ENCODE measurements at regions not wholly inside any gene's neighbourhood (a gene's known extent, or its start where the extent isn't known, plus 50 kb on each side); places are given as distances from the start of the nearest gene placed in this dataset.

DNA sequence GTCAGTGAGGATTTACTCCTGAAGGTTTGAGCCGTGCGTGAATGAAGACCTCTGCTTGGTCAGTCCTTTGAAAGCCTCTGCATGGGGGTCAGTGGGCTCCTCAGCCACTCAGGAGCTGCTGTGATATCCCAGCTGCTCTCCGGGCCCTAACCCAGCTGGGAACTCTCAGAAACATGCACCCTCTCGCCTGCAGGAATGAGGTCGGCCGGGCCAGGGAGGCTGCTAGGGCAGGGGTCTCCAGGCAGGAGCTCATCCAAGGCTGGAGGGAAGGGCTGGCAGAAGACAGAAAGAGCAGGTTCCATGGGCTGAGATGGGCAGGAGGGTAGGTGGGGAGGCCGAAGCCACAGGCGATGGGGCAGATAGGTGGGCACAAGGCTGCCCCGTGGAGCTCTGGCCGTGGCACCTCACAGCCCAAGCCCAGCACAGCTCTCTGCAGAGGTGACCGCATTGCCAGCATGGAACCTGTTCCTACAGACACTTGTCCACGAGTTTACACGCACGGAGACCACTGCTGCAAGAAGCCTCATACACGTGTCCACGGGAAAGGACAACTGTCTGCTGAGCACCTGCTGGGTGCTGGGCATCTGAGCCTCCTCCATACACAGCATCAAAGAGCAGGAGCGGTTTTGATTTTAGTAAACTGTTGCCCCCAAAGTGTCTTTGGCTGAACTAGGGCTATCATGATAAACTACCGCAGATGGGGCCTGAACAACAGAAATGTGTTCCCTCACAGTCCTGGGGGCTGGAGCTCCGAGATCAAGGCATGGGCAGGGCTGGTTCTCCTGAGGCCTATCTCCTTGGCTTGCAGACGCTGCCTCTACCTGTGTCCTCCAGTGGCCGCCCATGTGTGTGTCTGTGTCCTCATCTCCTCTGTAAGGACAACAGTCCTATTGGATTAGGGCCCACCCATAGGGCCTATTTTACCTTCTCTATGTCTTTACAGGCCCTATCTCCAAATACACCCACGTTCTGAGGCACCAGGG lies 85.2 kb upstream of the ADAMTS2 start:
- no peak for DNase-seq

DNA sequence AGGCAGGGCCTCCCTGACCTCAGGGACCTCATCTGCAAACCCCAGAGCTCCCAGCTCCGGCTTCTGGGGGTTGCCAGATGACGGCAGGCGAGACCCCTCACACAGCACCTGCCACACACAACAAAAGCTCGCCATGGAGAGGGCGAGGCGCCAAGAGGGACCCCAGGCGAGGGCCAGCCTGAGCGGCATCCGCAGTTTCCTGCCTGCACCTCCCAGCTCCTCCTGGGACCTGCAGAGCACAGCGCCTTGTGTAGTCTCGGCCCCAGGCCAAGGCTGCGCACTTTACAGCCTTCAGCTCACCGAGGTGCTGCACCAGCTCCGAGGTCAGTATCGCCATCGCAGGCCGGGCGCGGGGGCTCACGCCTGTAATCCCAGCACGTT lies 82.4 kb upstream of the ADAMTS2 start:
- DNase-seq = no peak

DNA sequence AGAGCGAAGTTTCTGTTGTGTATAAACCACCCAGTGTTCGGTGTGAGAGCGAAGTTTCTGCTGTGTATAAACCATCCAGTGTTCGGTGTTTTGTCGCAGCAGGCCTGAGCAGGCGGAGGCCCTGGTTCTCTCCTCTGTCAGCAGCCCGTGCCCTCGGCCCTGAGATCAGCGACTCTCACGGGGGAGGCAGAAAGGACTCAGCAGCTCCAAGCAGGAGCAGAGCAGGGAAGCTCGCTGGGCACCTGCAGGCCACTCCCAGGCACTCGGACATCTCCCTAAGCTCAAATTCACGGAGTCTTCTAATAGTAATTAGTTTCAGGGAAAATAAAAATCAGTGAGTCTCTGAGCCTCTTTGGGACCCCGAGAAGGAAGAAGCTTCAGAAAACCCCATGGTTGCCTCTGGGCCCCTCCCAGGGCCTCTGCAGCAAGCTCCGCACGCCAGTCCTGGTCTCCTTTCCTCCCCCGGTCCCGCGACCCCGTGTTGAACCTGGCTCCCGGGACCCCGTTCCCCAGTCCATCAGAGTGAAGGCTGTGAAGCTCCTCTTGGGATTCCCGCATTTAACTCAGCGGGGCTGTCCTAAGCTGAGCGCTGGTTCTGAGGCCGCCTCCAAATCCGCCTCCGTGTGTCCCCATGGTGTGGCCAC lies 81.9 kb upstream of the ADAMTS2 start:
- no peak for DNase-seq

DNA sequence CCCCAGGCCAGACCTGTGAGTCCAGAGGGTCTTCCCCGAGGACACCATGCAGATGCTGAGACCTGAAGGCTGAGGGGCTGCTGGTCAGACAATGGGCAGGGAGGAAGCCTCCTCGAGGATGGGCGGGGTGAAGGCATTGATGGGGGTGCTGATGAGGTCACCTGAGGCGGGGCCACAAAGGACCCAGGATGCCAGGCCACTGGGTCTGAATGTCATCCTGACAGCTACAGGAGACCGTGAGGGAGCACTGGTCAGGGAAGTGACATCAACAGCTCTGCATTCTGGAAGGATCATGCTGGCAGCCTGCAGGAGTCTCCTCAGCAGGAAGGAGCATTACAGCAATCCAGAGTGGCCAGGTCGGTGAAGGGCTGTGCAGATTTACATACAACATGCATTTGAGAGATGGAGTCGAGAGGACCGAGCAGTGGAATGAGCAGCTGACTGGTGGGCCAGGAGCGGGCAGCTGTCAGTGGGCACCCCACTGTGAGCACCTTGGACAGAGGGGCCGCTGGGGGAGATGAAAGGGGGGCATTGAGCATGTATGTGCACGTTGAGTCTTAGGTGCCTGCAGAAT lies 77.7 kb upstream of the ADAMTS2 start:
- DNase-seq = no peak

DNA sequence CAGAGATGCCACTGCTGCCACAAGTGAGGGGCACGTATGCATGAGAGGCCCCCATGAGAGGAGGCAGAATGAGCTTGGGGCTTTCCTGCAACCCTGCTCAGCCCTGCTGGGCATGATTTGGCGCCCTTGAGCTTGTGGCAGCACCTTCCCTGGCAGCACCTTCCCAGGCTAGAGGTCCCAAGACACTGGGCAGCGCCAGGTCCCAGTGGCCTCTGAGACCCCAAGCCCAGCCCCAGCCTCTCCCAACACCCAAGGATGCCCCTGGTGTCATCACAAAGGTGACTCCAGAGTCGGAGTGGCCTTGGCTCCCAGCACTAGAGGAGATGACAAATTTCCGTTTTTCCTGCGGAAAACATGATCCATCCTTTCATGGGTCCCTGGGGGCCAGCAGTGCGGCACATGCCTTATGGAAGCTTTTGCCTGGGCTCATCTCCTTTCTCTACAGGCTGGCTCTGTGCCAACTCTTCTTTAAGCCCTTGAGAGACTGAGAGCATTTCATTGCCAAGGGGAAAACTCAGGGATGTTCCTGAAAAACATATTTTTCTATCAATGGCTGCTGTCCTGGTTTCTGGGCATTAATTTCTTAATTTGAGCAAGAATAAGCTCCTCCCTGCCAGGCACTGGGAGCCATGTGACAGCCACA lies 77.1 kb upstream of the ADAMTS2 start:
- DNase-seq = no peak

DNA sequence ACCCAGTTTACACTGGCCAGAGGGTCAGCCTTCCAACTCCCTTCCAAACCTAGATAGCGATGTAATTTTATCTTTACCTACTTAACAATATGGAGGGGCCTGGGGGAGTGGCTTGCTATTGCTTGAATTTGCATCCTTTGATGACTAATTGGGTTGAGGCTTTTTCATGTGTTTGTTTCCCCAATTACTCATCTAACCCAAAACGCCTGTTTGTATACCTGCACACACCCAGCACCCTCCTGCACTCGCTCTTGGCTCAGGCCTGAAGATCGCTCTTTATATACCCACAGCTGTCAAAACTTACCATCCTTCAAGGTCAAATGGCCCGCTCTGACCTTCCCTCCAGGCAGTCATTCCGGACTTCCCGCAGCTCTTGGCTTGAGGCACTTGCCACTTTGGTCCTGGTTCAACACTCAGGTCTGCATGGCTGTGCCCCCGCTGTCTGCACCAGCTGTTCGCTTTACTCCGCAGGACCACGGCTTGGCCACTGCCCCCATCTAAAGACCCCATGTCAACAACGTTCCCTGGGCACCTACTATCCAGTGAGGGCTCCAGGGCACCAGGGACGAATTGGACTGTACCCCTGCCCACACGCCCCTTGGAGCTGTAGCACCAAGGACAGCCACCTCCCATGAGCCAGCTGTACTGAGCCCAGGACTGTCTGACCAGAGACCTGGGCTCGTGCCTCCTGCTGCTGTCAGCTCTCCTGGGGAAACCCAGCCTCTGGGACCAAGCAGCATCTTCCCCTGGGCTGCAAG lies 76.1 kb upstream of the ADAMTS2 start:
- DNase-seq = no peak

DNA sequence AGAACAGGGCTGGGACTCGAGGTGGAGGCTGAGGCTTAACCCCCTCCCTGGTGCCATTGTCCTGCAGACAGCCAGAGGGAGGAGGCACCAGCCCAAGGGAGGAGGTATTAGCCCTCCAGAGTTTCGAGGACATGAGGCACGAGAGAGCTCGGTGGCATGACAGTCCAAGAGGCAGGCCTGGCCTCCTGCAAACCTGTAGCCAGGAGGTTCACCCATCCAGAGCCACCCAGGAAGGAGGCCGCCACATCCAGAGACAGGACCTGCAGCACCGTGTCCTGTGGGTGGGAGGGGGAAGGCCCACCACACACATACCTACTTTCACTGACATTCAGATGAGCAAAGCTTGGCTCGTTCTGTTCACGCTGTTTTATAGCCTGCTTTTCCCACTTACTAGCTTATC lies 75.2 kb upstream of the ADAMTS2 start:
- DNase-seq = no peak

DNA sequence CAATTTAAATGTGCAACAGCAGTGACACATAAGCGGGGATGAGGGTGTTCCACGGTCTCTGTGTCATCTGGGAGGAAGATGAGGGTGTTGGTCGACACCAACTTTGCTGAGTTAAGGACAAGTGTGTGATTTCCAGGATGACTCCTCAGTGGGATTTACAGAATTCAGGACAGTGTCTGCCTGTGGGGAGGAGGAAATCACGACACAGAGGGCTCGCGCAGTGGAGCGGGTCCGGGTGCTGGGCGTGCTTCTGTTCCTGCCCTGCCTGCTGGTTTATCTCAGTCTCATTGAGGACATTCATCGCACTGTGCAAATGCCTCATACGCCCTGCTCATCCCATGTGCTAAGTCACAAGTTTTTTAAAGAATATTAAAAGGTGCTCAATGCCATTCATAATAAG lies 73.7 kb upstream of the ADAMTS2 start:
- DNase-seq = no peak

DNA sequence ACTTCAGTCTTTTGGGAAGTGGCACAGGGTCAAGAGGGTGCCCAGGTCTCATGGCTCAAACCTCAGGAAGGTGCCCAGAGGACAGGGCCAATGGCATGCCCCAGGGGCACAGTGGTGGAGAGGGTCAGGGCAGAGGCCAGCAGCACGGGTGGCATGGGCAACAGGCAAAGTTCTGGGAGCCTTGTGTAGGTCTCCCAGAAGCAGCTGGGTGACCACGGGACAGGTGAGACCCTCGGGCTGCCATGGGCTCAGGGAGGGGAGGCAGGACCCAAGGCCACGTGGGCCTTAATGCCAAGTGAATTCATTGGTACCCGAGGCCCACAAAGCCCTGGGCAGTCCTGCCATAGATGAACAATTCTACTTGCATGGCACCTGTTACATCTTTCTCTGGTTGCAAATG lies 72.4 kb upstream of the ADAMTS2 start:
- DNase-seq = no peak

DNA sequence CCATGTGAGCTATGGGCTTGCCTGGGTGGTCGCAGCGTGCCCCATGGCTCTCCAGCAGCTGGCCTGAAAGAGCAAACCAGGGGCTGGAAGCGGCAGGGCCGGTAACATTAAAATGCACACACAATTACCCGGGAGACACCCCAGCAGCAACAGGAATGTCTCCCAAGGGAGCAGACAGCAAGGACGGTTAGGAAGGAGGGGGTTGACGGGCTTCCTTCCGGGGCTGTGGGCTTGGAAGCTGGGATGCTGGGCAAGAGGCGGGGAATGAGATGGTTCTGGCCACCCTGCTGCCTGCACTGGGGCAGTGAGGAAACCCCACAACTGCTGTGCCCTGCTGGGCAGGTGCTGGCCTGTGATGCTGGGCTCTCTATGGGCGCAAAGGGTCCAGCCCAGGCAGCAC lies 71.8 kb upstream of the ADAMTS2 start:
- DNase-seq = no peak

DNA sequence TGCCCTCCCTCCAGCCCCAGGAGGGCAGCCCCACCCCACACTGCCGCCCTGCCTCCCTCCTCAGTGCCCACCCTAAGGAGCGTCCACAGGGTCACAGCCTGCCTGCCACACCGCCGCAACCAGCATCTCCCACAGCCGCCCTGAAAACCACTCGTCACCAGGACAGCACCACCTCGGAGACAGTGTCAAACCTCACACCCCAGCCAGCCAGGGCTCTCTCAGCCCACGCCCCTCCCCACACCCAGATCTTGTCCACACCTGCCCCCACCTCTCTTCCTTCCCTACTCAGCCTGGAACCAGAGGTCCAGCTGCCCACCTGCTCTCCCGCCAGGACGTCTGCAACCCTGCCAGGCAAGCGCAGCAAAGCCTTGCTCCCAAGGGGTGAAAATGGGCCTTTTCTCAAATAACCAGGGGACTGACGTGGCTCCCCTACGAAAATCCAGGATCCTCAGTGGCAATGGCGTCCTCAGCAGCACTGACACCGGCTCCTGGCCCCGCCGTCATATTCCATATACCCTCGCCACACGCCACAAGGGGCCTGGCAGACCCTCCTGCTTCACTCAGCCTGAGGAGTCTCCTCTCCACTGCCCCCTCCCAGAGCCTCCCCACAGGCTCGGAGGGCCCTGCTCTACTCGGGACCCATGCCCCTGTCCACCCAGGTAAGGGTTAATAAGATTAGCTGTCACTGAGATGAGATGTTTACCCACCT lies 71.0 kb upstream of the ADAMTS2 start:
- no peak for DNase-seq

DNA sequence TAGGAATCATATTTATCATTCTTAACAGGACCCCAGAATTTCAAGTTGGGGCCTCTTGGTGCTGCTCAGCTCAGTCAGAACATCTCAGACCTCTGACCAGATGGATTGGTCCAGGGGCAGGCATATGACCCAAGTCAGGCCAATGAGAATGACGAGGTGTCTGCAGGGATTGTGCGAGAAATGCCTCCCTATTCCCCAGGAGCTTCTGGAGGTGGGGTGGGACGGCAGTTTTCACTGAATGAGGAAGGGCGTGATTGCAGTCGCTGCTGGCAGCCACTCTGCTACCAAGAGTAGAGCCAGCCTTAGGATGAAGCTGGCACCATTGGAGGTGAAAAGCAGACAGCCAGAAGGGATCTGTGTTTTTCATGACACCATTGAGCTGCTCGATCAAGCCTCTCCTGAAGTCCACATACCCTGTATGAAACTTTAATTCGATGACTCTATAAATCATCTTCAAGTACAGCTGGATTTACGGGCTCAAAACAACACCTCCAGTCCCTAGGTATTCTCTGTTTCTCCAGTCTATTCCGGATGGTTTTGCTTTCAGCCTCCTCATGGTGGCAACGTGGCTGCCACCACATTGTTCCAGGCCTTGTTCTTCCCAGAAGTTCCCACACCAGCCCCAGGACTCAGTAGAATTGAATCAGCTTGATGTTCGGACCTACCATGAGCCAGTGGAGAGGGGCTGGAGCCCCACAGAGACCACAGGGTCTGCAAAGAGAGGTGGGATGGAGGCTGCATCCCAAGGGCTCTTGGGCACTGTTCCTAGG lies 70.2 kb upstream of the ADAMTS2 start:
- DNase-seq = no peak

DNA sequence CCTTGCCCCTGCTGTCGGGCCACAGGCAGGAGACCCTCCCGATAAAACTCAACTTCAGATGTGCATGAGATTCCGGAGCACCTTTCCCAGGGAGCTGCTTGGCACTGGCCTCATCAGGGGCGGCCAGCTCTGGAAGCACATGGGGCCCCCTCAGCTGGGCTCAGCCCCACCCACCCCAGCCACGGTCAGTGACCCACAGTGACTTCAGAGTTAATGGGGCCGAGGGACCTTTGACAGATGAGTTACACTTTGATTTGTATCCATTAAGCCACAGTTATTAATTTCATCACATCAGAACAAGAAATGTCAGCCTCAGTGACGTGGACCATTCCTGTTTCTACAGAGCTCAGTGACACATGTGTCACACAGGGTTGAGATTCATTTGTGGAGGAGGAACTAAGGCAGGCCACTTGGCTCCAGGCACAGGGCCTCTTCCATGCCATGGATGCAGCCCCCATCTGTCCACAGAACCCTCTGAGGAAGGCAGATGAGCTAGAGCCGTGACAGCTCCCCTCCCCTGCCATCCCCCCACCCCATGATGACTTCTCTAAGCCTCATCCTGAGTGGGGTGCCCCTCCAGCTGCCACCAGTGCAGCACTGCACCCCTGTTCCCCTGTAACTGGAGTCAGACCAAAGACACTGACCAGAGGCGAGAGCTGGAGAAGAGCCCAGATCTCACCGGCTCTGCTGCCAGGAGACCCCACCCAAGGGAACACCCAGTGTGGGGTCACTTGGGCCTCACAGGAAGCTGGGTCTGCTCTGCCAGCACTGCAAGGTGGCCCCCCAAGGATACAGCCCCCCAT lies 69.4 kb upstream of the ADAMTS2 start:
- no peak for DNase-seq

DNA sequence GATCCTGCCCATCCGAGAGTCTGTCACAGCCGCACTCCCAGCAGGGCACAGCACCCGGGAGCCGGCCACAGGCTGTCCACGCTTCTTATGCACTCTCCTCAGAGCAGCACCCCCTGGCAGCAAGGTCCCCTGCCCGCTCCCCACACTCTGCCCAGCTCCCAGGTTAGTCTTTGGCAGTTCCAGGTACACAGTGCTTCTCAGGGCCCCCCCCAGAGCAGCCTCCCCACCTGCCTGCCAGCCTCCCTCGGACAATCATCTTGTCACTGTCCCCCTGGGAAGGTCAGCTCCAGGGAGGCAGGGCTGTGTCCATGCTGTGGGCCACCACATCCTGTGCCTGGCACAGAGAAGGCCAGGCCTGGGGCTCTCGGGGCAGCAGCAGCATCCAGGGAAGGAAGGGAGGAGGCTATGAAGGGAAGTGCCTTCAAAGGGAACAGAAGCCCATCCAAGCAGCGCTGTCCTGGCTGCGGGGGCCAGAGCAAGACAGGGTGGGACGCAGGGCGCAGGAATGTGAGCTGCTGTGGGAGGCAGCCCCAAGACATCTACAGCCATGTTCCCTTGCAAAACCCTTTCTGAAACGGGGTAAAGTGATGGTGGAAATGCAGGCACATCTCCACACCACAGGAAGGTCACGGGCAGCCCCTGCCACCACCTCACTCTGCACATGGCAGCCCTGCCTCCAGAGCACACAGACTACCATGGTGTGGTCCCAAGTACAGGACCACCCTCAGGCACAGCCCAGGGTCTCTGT lies 68.6 kb upstream of the ADAMTS2 start:
- DNase-seq = no peak

DNA sequence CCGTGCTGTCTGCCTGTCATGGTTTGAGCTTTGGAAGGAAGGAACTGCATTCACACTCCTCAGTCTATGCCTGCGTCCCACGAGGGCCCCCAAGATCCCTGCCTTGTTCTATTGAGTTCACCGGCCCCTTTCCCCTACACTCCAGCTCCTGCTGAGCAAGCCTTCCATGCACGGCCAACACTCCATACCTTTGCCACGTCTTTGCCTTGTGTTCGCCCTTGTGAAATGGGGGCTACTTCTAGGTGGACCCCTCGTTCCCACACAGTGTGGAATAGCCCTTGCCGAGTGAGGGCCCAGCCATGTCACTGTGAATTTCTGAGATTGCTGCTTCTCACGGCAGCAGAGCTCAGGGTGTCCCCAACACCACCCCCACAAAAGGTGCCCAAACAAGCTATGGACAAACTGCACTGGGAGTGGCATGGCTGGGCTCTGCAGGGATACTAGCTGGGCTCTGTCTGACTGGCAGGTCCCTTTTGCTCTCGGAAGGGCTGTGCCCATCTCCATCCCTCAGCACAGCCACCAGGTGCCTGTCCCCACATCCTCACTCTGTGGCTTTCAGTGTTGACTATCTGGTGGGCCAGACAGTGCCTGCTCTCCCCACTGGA lies 67.9 kb upstream of the ADAMTS2 start:
- no peak for DNase-seq

DNA sequence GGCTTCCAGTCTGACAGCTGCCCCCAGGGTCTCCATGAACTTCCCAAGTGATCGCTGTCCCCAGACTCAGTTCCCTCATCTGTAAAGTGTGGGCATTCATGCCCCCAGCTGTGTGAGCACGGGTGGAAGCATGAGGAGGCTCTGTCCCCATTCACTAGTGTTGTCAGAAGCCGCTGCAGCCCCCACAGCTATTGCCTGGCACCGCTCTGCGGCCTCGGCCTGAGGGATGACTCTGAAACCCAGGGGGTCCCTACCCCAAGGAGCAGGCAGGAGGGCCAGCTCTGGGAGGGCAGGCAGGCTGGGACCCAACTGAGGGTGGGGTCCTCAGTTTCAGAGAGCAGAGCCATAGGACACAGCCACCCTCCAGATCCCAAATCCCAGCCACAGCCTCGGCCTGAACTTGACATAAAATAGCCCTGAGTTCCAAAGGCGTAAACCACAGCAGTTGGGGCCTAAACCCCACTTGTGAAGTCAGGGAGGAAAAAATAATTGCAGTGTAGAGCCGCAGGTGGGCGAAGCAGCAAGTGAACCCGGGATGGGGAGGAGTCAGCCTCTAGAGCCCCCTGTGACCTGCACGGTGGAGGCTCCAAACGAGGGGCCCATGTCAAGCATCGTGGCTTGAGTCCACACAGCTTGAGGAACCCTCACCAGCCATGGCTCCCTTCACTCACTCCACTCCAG lies 66.0 kb upstream of the ADAMTS2 start:
- DNase-seq = no peak
